ENCODE measurements at regions not wholly inside any gene's neighbourhood (a gene's known extent, or its start where the extent isn't known, plus 50 kb on each side); places are given as distances from the start of the nearest gene placed in this dataset.

- Mint-ChIP-seq H3K4me3 (no peak overlapping the region), H3K4me1 (peaks cover 20% of the 10 kb centered on the region), H3K36me3 (ENCODE audit: low read depth) (no peaks in the 10 kb centered on the region), H3K9me3 (no peaks in the 10 kb centered on the region), H3K27me3 (ENCODE audit: low read depth) (no peaks in the 10 kb centered on the region), H3K27ac (ENCODE audit: unreplicated experiment) (no peak overlapping the region)
- TF ChIP-seq, protein P1, sequence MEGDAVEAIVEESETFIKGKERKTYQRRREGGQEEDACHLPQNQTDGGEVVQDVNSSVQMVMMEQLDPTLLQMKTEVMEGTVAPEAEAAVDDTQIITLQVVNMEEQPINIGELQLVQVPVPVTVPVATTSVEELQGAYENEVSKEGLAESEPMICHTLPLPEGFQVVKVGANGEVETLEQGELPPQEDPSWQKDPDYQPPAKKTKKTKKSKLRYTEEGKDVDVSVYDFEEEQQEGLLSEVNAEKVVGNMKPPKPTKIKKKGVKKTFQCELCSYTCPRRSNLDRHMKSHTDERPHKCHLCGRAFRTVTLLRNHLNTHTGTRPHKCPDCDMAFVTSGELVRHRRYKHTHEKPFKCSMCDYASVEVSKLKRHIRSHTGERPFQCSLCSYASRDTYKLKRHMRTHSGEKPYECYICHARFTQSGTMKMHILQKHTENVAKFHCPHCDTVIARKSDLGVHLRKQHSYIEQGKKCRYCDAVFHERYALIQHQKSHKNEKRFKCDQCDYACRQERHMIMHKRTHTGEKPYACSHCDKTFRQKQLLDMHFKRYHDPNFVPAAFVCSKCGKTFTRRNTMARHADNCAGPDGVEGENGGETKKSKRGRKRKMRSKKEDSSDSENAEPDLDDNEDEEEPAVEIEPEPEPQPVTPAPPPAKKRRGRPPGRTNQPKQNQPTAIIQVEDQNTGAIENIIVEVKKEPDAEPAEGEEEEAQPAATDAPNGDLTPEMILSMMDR (conservative IDR thresholded peaks at IDR 0.05) = no peak
- DNase-seq (ENCODE audit: low read depth, low spot score) = no peak
Measured at GRCh38 chr6:25042536-25042935, 106.8 kb upstream of the RIPOR2 start.

DNA sequence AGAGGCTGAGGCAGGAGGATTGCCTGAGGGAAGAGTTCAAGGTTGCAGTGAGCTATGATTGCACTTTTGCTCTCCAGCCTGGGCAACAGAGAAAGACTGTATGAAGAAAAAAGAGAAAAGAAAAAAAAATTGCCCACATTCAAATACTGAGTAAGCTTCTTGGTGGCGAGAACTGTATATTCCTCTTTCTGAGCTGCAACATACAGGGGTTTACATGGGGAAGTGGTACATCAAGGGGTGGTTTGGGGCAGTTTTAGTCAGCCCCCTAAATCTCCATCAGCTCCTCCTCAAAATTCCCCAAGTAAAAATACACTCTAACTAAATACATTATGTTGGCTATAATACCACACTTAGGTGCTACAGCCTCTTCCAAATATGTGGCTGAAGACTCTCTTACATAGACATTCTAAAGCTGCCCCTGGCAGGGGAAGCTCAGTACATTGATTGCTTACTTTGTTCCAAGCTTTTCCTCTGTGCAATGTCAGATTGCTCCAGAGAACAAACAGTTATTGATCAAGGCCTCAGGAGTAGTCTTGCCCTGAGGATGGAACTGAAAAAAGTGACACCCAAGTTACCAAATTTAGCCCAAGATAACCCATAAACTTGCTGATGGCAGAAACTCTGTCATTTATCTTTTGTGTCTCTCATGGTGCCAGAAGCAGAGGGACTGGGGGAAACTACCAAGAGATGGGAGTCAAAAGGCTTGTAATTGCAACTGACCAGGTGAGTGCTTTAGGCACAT, 107.4 kb upstream of the RIPOR2 start:
- no peak for DNase-seq (ENCODE audit: low read depth, low spot score)
- Mint-ChIP-seq H3K9me3 (no peaks in the 10 kb centered on the region), H3K27me3 (ENCODE audit: low read depth) (no peaks in the 10 kb centered on the region), H3K4me1 (peaks cover 20% of the 10 kb centered on the region), H3K27ac (ENCODE audit: unreplicated experiment) (no peak overlapping the region), H3K4me3 (no peak overlapping the region), H3K36me3 (ENCODE audit: low read depth) (no peaks in the 10 kb centered on the region)
- TF ChIP-seq, protein P1 (conservative IDR thresholded peaks at IDR 0.05) = no peak

DNA sequence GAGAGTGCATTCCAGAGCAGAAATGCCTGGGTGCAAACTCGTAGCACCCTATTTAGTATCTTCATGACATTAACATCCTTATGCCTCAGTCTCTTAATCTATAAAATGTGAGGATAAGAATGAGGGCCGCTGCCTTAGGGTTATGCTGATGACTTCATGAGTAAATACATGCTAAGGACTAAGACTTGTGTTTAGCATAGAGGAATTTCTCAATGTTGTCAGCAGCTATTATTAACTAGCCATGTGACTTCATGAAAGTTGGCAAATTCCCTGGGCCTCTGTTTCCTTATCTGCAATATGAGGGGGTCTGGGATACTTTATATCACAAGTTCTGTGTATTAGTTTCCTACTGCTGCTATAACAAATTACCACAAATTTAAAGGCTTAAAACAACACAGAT, 108.1 kb upstream of the RIPOR2 start:
- Mint-ChIP-seq H3K36me3 (ENCODE audit: low read depth) (no peaks in the 10 kb centered on the region), H3K4me3 (no peak overlapping the region), H3K9me3 (no peaks in the 10 kb centered on the region), H3K4me1 (peaks cover 20% of the 10 kb centered on the region), H3K27ac (ENCODE audit: unreplicated experiment) (no peak overlapping the region), H3K27me3 (ENCODE audit: low read depth) (no peaks in the 10 kb centered on the region)
- TF ChIP-seq, protein P1 (conservative IDR thresholded peaks at IDR 0.05) = no peak
- no peak for DNase-seq (ENCODE audit: low read depth, low spot score)

- Mint-ChIP-seq H3K27me3 (ENCODE audit: low read depth) (no peaks in the 10 kb centered on the region), H3K4me3 (no peak overlapping the region), H3K9me3 (no peaks in the 10 kb centered on the region), H3K4me1 (peaks cover 15% of the 10 kb centered on the region), H3K36me3 (ENCODE audit: low read depth) (no peaks in the 10 kb centered on the region), H3K27ac (ENCODE audit: unreplicated experiment) (no peak overlapping the region)
- no peak for DNase-seq (ENCODE audit: low read depth, low spot score)
- TF ChIP-seq, protein P1 (conservative IDR thresholded peaks at IDR 0.05) = no peak
Measured at GRCh38 chr6:25046942-25047341, 111.2 kb upstream of the RIPOR2 start.

- TF ChIP-seq, protein P1 (conservative IDR thresholded peaks at IDR 0.05) = no peak
- Mint-ChIP-seq H3K27ac (ENCODE audit: unreplicated experiment) (no peak overlapping the region), H3K27me3 (ENCODE audit: low read depth) (no peaks in the 10 kb centered on the region), H3K9me3 (peaks cover 8% of the 10 kb centered on the region), H3K36me3 (ENCODE audit: low read depth) (no peaks in the 10 kb centered on the region), H3K4me3 (no peak overlapping the region), H3K4me1 (peaks cover 10% of the 10 kb centered on the region)
- no peak for DNase-seq (ENCODE audit: low read depth, low spot score)
Measured at GRCh38 chr6:25050356-25050755, 114.6 kb upstream of the RIPOR2 start.

All from neural crest cell (in vitro differentiated cells).